Activated T-helper 9 cell treated with anti-CD3 and anti-CD28 coated beads, Interleukin-2, amount 50 U/mL, for 16 hours (primary cell): ENCODE measurements at regions not wholly inside any gene's neighbourhood (a gene's known extent, or its start where the extent isn't known, plus 50 kb on each side); places are given as distances from the start of the nearest gene placed in this dataset.
"Not testable (repeated sequence)": the region's sequence is repeated elsewhere in the genome, so short reads cannot be mapped to it uniquely, and the experiment has no call there.

ENCODE experiments used
- DNase-seq: peaks from one replicate; pipeline ENCODE4 v3.0.0-alpha.2; 2020; ENCODE audit warnings: low read depth

DNA sequence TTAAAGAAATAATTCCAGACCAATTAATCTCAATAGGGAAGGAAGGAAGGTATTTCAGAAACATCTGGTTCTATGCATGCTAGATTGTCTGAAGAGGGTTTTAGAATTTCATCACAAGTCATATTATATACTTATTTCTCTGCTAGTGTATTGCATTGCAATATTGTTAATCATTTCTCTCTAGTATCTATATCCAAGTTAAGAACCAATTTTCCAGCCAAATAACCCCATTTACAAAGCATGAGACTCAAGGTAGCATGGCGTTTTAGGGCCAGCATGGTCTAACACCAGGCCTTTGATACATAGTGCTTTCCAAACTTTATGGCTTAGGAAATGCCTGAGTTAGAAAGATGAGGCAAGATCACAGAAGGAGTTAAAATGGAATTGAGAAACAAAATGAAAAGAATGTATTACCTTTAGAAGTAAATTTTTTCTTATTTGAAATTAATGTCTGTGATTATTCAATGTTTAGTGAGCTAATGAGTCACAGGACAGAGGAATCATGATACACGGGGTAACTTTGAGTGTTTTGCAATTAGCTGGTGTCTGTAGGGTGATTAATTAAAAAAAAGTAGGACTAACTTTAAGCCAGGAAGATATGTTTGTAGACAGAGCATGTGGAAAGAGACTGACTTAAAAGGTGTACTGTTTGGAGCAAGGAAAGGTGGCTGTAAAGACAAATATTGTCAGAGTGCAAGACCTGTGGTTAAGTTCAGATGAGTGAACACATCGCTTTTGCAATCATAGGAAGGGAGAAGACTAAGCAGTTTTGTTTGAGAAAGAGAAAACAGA lies 1006.2 kb upstream of the CITED2 start:
- no peak for DNase-seq

DNA sequence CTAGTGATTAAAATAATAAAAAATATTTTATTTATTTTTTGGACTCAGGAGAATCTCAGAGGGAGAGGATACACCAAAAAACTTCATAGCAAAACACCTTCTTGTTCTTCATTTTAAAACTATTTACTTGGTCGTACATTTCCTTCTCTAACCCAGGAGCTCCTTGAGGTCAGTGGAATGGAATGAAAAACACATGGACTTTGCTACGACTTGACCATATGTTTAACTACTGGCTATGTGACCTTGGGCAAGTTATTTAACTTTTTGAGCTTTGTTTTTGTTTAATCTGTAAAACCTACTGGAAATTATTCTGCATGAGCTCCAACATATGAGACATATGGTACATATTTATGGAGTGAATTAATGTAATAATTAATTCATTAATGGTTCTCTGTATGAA lies 1005.5 kb upstream of the CITED2 start:
- DNase-seq, result no peak

GRCh38 chr6:140376209-140376608 lies 1001.8 kb upstream of the CITED2 start:
- DNase-seq, result no peak

DNA sequence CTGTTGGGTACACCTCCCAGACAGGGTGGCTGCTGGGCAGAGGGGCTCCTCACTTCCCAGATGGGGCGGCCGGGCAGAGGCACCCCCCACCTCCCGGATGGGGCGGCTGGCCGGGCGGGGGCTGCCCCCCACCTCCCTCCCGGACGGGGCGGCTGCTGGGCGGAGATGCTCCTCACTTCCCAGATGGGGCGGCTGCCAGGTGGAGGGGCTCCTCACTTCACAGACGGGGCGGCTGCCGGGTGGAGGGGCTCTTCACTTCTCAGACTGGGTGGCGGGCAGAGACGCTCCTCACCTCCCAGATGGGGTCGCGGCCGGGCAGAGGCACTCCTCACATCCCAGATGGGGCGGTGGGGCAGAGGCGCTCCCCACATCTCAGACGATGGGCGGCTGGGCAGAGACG lies 999.3 kb upstream of the CITED2 start:
- DNase-seq, result not testable (repeated sequence)

DNA sequence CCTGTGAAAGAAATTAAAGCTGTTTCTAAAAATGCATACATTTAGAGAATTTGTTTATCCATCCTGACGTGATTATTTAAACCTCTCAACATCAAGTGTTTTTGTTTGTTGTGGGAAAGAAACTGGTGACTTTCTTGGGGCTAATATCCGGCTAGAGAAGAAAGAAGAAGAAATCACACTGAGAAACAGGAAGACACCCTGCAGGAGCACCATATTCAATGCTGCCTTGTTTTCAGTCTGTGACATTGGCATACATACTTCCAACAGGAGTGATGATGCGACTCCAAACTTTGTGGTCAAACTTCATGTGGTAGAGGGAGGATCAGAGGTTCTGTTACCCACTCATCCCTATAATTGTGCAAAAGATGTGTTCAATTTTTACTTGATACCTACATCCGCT lies 997.6 kb upstream of the CITED2 start:
- no peak for DNase-seq

- no peak for DNase-seq
These were observed 996.8 kb upstream of the CITED2 start for GRCh38 chr6:140370976-140371870.

- no peak for DNase-seq
These were observed 996.0 kb upstream of the CITED2 start for GRCh38 chr6:140370441-140370840.

- DNase-seq, result no peak
These were observed 992.5 kb upstream of the CITED2 start for GRCh38 chr6:140366991-140367390.

DNA sequence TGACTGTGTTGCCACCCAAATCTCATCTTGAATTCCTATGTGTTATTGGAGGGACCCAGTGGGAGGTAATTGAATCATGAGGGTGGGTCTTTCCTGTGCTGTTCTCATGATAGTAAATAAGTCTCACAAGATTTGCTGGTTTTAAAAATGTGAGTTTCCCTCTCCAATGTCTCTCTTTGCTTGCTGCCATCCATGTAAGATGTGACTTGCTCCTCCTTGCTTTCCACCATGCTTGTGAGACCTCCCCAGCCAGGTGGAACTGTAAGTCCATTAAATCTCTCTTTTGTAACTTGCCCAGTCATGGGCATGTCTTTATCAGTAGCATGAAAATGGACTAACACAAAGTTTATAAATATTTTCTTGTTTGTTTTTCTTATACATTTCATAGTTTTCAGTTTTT lies 990.5 kb upstream of the CITED2 start:
- no peak for DNase-seq

DNA sequence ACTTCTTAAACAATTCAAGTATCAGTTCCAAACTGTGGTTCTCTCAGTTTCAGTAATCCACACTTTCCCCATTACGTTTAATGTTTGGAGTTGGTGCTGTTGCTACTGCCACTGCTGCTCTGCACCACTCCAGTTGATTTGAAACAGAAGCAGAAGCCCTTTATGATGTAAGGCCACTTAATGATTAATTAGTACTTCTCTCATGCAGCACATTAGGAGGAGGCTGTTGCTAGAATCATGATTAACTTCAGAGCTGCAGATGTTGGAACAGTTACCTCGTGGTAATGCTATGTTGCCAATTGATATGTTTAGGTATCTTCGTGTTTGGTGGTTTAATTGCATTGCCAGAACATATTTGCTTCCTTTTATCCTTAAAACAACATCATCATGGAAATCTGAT lies 986.2 kb upstream of the CITED2 start:
- DNase-seq, result no peak

DNA sequence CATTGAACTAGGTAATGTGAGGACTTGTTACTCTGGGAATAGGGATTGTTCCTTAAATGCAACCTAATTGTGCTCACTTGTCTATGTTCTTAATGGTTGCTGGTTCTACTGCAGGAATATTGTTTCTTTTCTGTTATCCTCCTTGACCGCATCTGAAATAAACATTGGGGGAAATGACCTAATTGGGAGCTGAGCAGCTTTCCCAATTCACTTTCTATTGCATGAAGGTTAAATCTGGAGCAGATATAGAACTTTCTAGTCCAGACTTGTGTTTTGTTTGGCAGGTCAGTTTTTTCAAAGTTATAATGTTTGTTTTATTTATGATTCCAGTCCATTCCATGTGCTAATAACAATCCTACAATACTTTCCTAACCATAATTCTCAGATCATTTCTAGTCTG lies 981.0 kb upstream of the CITED2 start:
- no peak for DNase-seq

DNA sequence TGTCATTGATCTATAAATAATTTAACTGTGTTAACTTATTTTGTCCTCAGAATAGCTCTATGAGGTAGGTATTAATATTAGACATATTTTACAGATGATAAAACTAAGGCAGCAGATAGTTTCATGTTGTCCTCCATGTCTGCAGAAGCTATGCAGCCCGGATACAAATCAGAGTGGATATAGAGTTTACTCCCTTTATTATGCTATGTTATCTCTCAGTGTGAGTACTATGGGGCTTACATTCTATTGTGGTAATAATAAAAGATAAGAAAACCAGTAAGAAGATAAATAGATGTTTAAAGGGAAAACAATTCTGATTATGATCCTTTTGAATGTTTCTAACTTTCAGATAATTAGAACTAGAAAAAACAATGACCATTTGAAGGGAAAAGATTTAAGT lies 979.8 kb upstream of the CITED2 start:
- DNase-seq, result no peak

GRCh38 chr6:140353536-140353935 lies 979.1 kb upstream of the CITED2 start:
- DNase-seq, result no peak

- no peak for DNase-seq
These were observed 972.0 kb upstream of the CITED2 start for GRCh38 chr6:140346428-140346827.

- no peak for DNase-seq
These were observed 971.5 kb upstream of the CITED2 start for GRCh38 chr6:140345935-140346334.

- no peak for DNase-seq
These were observed 969.9 kb upstream of the CITED2 start for GRCh38 chr6:140344142-140344913.

DNA sequence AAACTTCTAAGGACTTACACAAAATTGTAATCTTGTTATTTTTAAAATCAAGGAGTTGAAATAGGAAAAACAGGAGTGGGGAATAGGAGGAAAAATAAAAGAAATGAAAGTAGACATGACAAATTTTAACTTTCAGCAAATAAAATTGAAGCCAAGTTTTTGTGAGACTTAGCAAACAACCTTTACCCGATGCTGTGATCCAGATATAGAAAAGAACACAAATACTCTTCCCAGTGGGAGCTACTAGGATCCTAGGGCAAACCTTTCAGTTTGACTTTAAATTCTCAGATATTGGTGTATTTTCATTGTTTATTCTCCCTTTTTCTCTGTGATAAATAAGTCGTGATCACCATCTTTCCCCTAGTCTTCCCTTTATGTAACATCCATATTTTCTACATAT lies 968.7 kb upstream of the CITED2 start:
- DNase-seq, result no peak

- no peak for DNase-seq
These were observed 966.8 kb upstream of the CITED2 start for GRCh38 chr6:140341272-140341671.

DNA sequence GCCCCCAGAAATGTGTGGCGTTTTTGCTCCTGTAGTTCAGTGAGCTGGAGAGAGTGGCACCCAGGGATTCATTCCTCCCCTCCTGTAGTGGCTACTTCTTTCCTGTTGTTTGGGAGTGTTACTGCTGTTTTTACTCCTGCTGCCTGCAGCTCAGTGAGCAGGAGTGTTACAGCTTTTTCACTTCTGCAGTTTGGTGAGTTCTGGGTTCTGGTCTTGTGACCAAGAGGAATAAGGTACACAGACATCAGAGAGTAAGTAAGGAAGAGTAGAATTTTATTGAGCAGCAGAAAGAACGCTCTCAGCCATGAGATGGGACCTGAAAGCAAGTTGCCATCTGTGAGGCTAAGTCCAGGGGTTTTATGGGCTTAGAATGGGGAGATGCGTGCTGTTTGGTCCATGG lies 966.3 kb upstream of the CITED2 start:
- DNase-seq, result no peak

DNA sequence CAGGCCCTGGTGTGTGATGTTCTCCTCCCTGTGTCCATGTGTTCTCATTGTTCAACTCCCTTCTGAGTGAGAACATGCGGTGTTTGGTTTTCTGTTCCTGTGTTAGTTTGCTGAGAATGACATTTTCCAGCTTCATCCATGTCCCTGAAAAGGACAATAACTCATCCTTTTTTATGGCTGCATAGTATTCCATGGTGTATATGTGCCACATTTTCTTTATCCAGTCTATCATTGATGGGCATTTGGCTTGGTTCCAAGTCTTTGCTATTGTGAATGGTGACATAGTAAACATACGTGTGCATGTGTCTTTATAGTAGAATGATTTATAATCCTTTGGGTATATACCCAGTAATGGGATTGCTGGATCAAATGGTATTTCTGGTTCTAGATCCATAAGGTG lies 964.6 kb upstream of the CITED2 start:
- not testable (repeated sequence) for DNase-seq

- no peak for DNase-seq
These were observed 947.4 kb upstream of the CITED2 start for GRCh38 chr6:140321891-140322290.
